ENCODE measurements at regions not wholly inside any gene's neighbourhood (a gene's known extent, or its start where the extent isn't known, plus 50 kb on each side); places are given as distances from the start of the nearest gene placed in this dataset.

- no peak for TF ChIP-seq CTCF (IDR thresholded peaks at IDR 0.05 in 8 of 11, conservative IDR thresholded peaks at IDR 0.05 in 3 of 11)
- TF ChIP-seq POLR2A (IDR thresholded peaks at IDR 0.05) = no peak
- no peak for TF ChIP-seq POLR2AphosphoS5 (IDR thresholded peaks at IDR 0.05)
Observed at GRCh38 chr5:2187156-2187555, 304.4 kb upstream of the IRX4 start.

All from spleen (tissue), 7 donors.